CD4-positive, alpha-beta memory T cell (primary cell): ENCODE measurements at regions not wholly inside any gene's neighbourhood (a gene's known extent, or its start where the extent isn't known, plus 50 kb on each side); places are given as distances from the start of the nearest gene placed in this dataset.
"Not testable (repeated sequence)": the region's sequence is repeated elsewhere in the genome, so short reads cannot be mapped to it uniquely, and the experiment has no call there.

Experiments used
- CTCF ChIA-PET: fragments of 350-600 bp; sonication (Branson Sonifier 250); formaldehyde crosslinking; loops from one replicate; lab custom pipeline; 2021; ENCODE audit warnings: inconsistent platforms; ENCODE audit not compliant: partially characterized antibody; lab: Charles Lee
- POLR2A ChIA-PET: fragments of 350-600 bp; sonication (Branson Sonifier 250); formaldehyde crosslinking; loops from one replicate; lab custom pipeline; 2021; ENCODE audit not compliant: partially characterized antibody; lab: Charles Lee
- DNase-seq, 5 donors: peaks; one replicate each; pipeline versions ENCODE4 v3.0.0 to v3.0.0-alpha.2; 2020 to 2022; ENCODE audit warnings: mixed read lengths in 1 of 5
- H3K27ac ChIP-seq: one replicate; pipeline ENCODE4 v1.7.0; 2013; ENCODE audit warnings: low read depth, low read length
- H3K27me3 ChIP-seq: 2 replicates; pipeline ENCODE4 v1.7.0; 2013; ENCODE audit warnings: mild to moderate bottlenecking, low read length, moderate library complexity; ENCODE audit not compliant: insufficient read depth
- H3K36me3 ChIP-seq: 2 replicates; pipeline ENCODE4 v1.7.0; 2013; ENCODE audit warnings: mild to moderate bottlenecking, low read length, moderate library complexity; ENCODE audit not compliant: insufficient read depth
- H3K4me1 ChIP-seq: 2 replicates; pipeline ENCODE4 v1.7.0; 2013; ENCODE audit warnings: mild to moderate bottlenecking, low read length, moderate library complexity; ENCODE audit not compliant: insufficient read depth
- H3K4me3 ChIP-seq, 2 donors: one replicate each; pipeline ENCODE4 v1.7.0; 2013; ENCODE audit warnings: low read length in 2 of 2, mild to moderate bottlenecking in 1 of 2
- H3K9me3 ChIP-seq, 2 donors: one replicate each; pipeline ENCODE4 v1.7.0; 2013; ENCODE audit warnings: low read length in 2 of 2, control low read depth in 1 of 2; ENCODE audit not compliant: control insufficient read depth in 1 of 2
- H3K27ac Mint-ChIP-seq, 7 donors: one replicate each; pipeline ENCODE4 v1.8.0; 2020 to 2021; ENCODE audit warnings: mixed read lengths in 7 of 7, mild to moderate bottlenecking in 6 of 7, inconsistent platforms in 3 of 7, moderate library complexity in 3 of 7
- H3K27me3 Mint-ChIP-seq, 2 donors: one replicate each; pipeline ENCODE4 v1.8.0; 2020 to 2021; ENCODE audit warnings: mixed read lengths in 2 of 2
- H3K36me3 Mint-ChIP-seq, 2 donors: one replicate each; pipeline ENCODE4 v1.8.0; 2020 to 2021; ENCODE audit warnings: mixed read lengths in 2 of 2, inconsistent platforms in 1 of 2, mild to moderate bottlenecking in 1 of 2
- H3K4me1 Mint-ChIP-seq, 4 donors: one replicate each; pipeline ENCODE4 v1.8.0; 2020 to 2021; ENCODE audit warnings: mixed read lengths in 4 of 4, mild to moderate bottlenecking in 1 of 4
- H3K4me3 Mint-ChIP-seq, 8 donors: one replicate each; pipeline ENCODE4 v1.8.0; 2020 to 2021; ENCODE audit warnings: mixed read lengths in 8 of 8, mild to moderate bottlenecking in 7 of 8, moderate library complexity in 6 of 8, inconsistent platforms in 3 of 8
- H3K9me3 Mint-ChIP-seq, 8 donors: one replicate each; pipeline ENCODE4 v1.8.0; 2020 to 2021; ENCODE audit warnings: mixed read lengths in 8 of 8, mild to moderate bottlenecking in 5 of 8, inconsistent platforms in 3 of 8, moderate library complexity in 1 of 8
- intact Hi-C: fragments of 100-400 bp; cut with micrococcal nuclease; formaldehyde crosslinking; loops from one replicate; pipeline ENCODE4 v1.15.1; 2023

DNA sequence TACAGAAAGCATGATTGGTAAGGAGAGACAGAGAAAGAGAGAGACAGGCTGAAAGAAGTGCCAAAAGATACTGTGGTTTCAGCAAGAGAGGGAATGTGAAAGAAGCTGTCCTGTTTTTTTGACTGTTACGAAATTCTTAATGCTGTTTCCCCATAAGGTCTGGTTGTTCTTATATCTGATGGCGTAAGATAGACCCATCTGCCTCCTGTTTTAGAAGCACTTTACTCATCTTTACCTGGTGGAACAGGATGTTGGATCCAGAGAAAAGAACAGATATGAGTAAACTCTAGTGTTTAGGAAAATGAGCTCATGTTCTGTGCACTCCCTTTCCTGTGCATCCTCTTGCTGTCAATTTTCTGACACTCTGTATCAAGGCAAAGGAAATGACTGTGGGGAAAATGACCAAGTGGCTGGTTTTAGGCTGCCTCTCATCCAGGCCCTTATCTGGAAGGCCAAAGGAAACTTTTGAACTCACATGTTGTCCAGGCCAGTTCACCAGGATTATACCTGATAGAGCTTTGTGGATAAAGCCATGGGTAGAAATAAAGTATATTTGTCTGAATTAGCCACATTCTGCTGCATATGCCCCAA lies 311.7 kb upstream of the HTR2C start:
- H3K36me3 ChIP-seq = no peaks in the 10 kb centered on the region
- Mint-ChIP-seq H3K9me3 (peaks cover 0 to 2% (median 0%) of the 10 kb centered on the region in 8 donors), H3K36me3 (no peaks in the 10 kb centered on the region), H3K27me3 (no peaks in the 10 kb centered on the region), H3K27ac (no peak overlapping the region), H3K4me3 (no peak overlapping the region), H3K4me1 (no peaks in the 10 kb centered on the region)
- no peaks in the 10 kb centered on the region for H3K4me1 ChIP-seq
- no peak overlapping the region for H3K27ac ChIP-seq
- DNase-seq = no peak
- H3K9me3 ChIP-seq = no peaks in the 10 kb centered on the region
- intact Hi-C loops = no loop called here
- H3K27me3 ChIP-seq = no peaks in the 10 kb centered on the region
- H3K4me3 ChIP-seq = no peak overlapping the region
- ChIA-PET POLR2A (no interaction called here), CTCF (no interaction called here)

DNA sequence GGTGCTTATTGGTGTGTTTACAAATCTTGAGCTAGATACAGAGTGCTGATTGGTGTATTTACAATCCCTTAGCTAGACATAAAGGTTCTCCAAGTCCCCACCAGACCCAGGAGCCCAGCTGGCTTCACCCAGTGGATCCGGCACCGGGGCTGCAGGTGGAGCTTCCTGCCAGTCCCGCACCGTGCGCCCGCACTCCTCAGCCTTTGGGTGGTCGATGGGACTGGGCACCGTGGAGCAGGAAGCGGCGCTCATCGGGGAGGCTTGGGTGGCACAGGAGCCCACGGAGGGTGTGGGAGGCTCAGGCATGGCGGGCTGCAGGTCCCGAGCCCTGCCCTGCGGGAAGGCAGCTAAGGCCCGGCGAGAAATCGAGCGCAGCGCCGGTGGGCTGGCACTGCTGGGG lies 313.5 kb upstream of the HTR2C start:
- H3K4me3 ChIP-seq, POLR2A ChIA-PET, H3K4me1 ChIP-seq, H3K4me1 Mint-ChIP-seq, H3K9me3 ChIP-seq, H3K27me3 Mint-ChIP-seq, DNase-seq, H3K27me3 ChIP-seq, H3K27ac Mint-ChIP-seq, H3K36me3 ChIP-seq, H3K9me3 Mint-ChIP-seq, H3K27ac ChIP-seq, intact Hi-C loops, CTCF ChIA-PET, H3K4me3 Mint-ChIP-seq, H3K36me3 Mint-ChIP-seq: not testable (repeated sequence)

DNA sequence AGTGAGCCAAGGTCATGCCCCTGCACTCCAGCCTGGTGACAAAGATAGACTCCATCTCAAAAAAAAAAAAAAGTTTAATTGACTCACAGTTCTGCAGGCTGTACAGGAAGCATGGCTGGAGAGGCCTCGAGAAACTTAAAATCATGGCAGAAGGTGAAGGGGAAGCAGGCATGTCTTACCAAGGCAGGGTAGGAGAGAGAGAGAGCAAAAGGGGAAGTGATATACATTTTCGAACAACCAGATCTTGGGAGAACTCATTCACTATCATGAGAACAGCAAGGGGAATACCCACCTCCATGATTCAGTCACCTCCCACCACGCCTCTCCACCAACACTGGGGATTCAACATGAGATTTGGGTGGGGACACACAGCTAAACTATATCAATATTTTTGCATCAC lies 315.2 kb upstream of the HTR2C start:
- no peak overlapping the region for H3K4me3 ChIP-seq
- Mint-ChIP-seq H3K4me1 (no peaks in the 10 kb centered on the region), H3K27ac (no peak overlapping the region), H3K27me3 (no peaks in the 10 kb centered on the region), H3K4me3 (no peak overlapping the region), H3K36me3 (no peaks in the 10 kb centered on the region), H3K9me3 (peaks cover 0 to 3% (median 0%) of the 10 kb centered on the region in 8 donors)
- no peak overlapping the region for H3K27ac ChIP-seq
- no peaks in the 10 kb centered on the region for H3K4me1 ChIP-seq
- CTCF ChIA-PET = no interaction called here
- DNase-seq = no peak
- intact Hi-C loops = no loop called here
- no peaks in the 10 kb centered on the region for H3K9me3 ChIP-seq
- H3K36me3 ChIP-seq = no peaks in the 10 kb centered on the region
- H3K27me3 ChIP-seq = no peaks in the 10 kb centered on the region
- POLR2A ChIA-PET = no interaction called here

DNA sequence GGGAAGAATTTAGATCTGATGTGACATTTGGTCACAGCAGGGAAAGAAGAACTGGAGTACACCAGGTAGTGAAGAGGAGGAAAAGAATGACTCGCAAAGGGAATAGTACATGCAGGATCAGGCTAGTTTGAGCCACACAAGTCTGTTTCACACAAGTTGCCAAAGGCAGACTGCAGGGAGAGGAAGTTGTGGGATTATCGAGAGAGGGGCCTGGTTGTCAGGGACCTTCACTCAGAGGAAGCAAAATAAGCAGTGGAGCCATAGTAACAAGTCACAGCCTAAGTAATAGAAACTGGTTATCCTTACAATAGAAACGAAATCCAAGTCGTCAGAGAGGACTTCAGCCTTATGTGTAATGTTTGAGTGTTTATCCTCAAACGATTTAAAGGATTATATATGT lies 316.7 kb upstream of the HTR2C start:
- Mint-ChIP-seq H3K27ac (no peak overlapping the region), H3K9me3 (peaks cover 0 to 3% (median 0%) of the 10 kb centered on the region in 8 donors), H3K4me3 (no peak overlapping the region), H3K27me3 (no peaks in the 10 kb centered on the region), H3K4me1 (no peaks in the 10 kb centered on the region), H3K36me3 (no peaks in the 10 kb centered on the region)
- Histone ChIP-seq H3K27ac (no peak overlapping the region), H3K4me1 (no peaks in the 10 kb centered on the region), H3K27me3 (no peaks in the 10 kb centered on the region), H3K36me3 (no peaks in the 10 kb centered on the region), H3K4me3 (no peak overlapping the region), H3K9me3 (no peaks in the 10 kb centered on the region)
- no peak for DNase-seq
- intact Hi-C loops = no loop called here
- ChIA-PET CTCF (no interaction called here), POLR2A (no interaction called here)

DNA sequence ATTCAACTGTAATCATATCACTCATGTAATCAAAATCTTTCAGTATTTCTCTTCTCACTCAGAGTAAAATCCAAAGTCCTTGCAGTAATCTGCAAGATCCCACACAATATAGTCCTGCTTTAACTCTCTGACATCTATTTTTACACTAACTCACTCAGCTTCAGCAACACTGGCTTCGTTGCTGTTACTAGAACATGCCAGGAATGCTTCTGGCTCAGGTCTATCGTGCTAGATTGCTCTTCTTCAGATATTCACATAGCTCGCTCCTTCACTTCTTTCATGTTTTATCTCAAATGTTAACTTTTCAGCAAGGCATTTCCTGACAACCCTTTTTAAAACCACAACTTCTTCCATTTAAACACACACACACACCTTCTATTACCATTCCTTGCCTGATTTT lies 331.7 kb upstream of the HTR2C start:
- H3K4me3 Mint-ChIP-seq = no peak overlapping the region
- DNase-seq = no peak
- Histone ChIP-seq H3K36me3 (no peaks in the 10 kb centered on the region), H3K27ac (no peak overlapping the region), H3K4me3 (no peak overlapping the region), H3K9me3 (no peaks in the 10 kb centered on the region), H3K4me1 (no peaks in the 10 kb centered on the region), H3K27me3 (no peaks in the 10 kb centered on the region)
- H3K27me3 Mint-ChIP-seq = no peaks in the 10 kb centered on the region
- H3K36me3 Mint-ChIP-seq = no peaks in the 10 kb centered on the region
- no peak overlapping the region for H3K27ac Mint-ChIP-seq
- no peaks in the 10 kb centered on the region for H3K4me1 Mint-ChIP-seq
- peaks cover 0 to 3% (median under 1%) of the 10 kb centered on the region in 8 donors for H3K9me3 Mint-ChIP-seq
- ChIA-PET POLR2A (no interaction called here), CTCF (no interaction called here)
- intact Hi-C loops = no loop called here

DNA sequence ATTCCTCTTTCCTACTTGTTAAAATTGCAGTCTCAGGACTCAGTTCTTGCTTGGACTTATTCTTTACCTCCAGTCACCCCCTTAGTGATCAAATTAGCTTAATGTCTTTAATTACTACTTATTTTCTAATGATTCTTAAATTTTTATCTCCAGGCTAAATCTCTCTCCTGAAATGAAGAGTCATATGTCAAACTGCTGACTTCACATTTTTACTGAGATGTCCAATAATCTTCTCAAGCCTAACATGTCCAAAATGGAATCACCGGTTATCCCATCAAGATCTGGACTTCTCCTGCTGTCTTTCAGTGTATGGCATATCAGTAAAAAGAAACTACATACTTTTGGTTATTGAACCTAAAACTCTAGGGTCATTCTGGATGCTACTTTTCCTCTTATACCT lies 332.3 kb upstream of the HTR2C start:
- Mint-ChIP-seq H3K36me3 (no peaks in the 10 kb centered on the region), H3K27ac (no peak overlapping the region), H3K9me3 (peaks cover 0 to 3% (median under 1%) of the 10 kb centered on the region in 8 donors), H3K4me1 (no peaks in the 10 kb centered on the region), H3K27me3 (no peaks in the 10 kb centered on the region), H3K4me3 (no peak overlapping the region)
- ChIA-PET POLR2A (no interaction called here), CTCF (no interaction called here)
- H3K36me3 ChIP-seq = no peaks in the 10 kb centered on the region
- H3K27me3 ChIP-seq = no peaks in the 10 kb centered on the region
- no peak overlapping the region for H3K4me3 ChIP-seq
- H3K9me3 ChIP-seq = no peaks in the 10 kb centered on the region
- no peak for DNase-seq
- H3K27ac ChIP-seq = no peak overlapping the region
- intact Hi-C loops = no loop called here
- H3K4me1 ChIP-seq = no peaks in the 10 kb centered on the region

DNA sequence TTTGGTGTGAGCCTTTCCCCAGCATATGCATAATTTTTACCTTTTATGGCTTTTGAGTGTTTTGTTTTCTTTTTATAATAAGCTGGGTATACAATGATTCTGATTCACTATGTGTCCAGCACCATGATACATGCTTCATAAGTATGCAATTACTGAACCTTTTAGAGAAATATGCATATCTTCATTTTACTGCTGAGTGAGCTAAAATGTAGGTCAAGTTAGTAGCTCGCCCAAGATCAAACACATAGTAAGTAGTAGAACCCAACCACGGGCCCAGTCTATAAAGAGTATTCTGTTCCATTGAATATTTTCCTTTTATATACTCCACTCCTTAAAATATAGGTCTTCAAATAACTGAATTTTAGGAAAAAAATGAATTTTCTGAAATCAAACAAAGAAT lies 362.4 kb upstream of the HTR2C start:
- H3K27ac ChIP-seq = no peak overlapping the region
- H3K27me3 ChIP-seq = no peaks in the 10 kb centered on the region
- Mint-ChIP-seq H3K27me3 (no peaks in the 10 kb centered on the region), H3K36me3 (no peaks in the 10 kb centered on the region), H3K4me1 (no peaks in the 10 kb centered on the region), H3K9me3 (peaks cover 0 to 2% (median 0%) of the 10 kb centered on the region in 8 donors), H3K27ac (no peak overlapping the region), H3K4me3 (no peak overlapping the region)
- H3K4me1 ChIP-seq = no peaks in the 10 kb centered on the region
- H3K9me3 ChIP-seq = no peaks in the 10 kb centered on the region
- no peak overlapping the region for H3K4me3 ChIP-seq
- CTCF ChIA-PET = no interaction called here
- POLR2A ChIA-PET = no interaction called here
- no peaks in the 10 kb centered on the region for H3K36me3 ChIP-seq
- intact Hi-C loops = no loop called here
- no peak for DNase-seq

DNA sequence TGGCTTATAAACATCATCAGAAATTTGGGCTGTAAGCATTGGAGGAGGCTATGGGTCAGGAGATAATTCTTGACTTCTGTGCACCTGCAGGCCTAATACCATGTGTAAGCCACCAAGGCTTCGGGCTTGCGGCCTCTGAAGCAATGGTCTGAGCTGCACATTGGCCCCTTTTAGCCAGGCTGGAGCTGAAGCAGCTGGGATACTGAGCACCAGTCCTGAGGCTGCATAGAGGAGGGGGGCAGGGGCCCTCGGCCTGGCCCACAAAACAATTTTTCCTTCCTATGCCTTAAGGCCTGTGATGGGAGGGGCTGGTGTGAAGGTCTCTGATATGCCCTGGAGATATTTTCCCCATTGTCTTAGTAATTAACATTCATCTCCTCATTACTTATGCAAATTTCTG lies 373.0 kb upstream of the HTR2C start:
- intact Hi-C loops = no loop called here
- ChIA-PET CTCF (no interaction called here), POLR2A (no interaction called here)
- H3K4me3 ChIP-seq = no peak overlapping the region
- H3K9me3 Mint-ChIP-seq = peaks cover 0 to 6% (median 0%) of the 10 kb centered on the region in 8 donors
- H3K27me3 ChIP-seq = no peaks in the 10 kb centered on the region
- no peaks in the 10 kb centered on the region for H3K27me3 Mint-ChIP-seq
- no peaks in the 10 kb centered on the region for H3K4me1 Mint-ChIP-seq
- no peak overlapping the region for H3K4me3 Mint-ChIP-seq
- H3K27ac Mint-ChIP-seq = no peak overlapping the region
- H3K27ac ChIP-seq = no peak overlapping the region
- H3K9me3 ChIP-seq = no peaks in the 10 kb centered on the region
- no peak for DNase-seq
- H3K36me3 ChIP-seq = no peaks in the 10 kb centered on the region
- no peaks in the 10 kb centered on the region for H3K4me1 ChIP-seq
- H3K36me3 Mint-ChIP-seq = no peaks in the 10 kb centered on the region
